IMR-90 (cell line): ENCODE measurements at regions not wholly inside any gene's neighbourhood (a gene's known extent, or its start where the extent isn't known, plus 50 kb on each side); places are given as distances from the start of the nearest gene placed in this dataset.
A peak's percentile ranks its signal among the peaks of the same experiment; 100 is the strongest.

Source experiments
- ATAC-seq: fragments of 200-7000 bp; cut with Tn5 transposase; 2 replicates; pipeline ENCODE4 v1.9.1; 2020; ENCODE audit warnings: low read depth, mild to moderate bottlenecking, moderate library complexity
- BruUV-seq: library from RNA; stranded (reverse); fragments of 400-500 nt; replicated peaks from 2 replicates; lab custom pipeline; 2021; lab: Mats Ljungman, UMichigan
- CTCF ChIA-PET: fragments of 300-600 bp; formaldehyde crosslinking; extraction: SDS; loops from one replicate; lab custom pipeline; 2021; ENCODE audit warnings: antibody characterized with exemption; lab: Yijun Ruan, JAX
- POLR2A ChIA-PET: fragments of 300-600 bp; sonication (Branson Sonifier 250); formaldehyde crosslinking; loops from one replicate; lab custom pipeline; 2022; ENCODE audit warnings: antibody characterized with exemption; ENCODE audit not compliant: unreplicated experiment; lab: Charles Lee
- DNase-seq: peaks from one replicate; pipeline ENCODE4 v3.0.0; 2013
- H2AFZ ChIP-seq: replicated peaks from 2 replicates; pipeline ENCODE3; 2013; ENCODE audit warnings: low read length, mild to moderate bottlenecking; ENCODE audit not compliant: poor library complexity
- H2AK5ac ChIP-seq: 2 replicates; pipeline ENCODE4 v1.6.1; 2013; ENCODE audit warnings: low read depth, low read length, inconsistent platforms
- H2AK9ac ChIP-seq: replicated peaks from 2 replicates; pipeline ENCODE3; 2013; ENCODE audit warnings: mild to moderate bottlenecking, low read depth, low read length, moderate library complexity; ENCODE audit not compliant: poor library complexity
- H2BK120ac ChIP-seq: 2 replicates; pipeline ENCODE4 v1.6.1; 2013; ENCODE audit warnings: low read depth, low read length, inconsistent platforms
- H2BK15ac ChIP-seq: 3 replicates; pipeline ENCODE4 v1.6.1; 2013; ENCODE audit warnings: low read depth, low read length, inconsistent platforms
- H2BK20ac ChIP-seq: 2 replicates; pipeline ENCODE4 v1.6.1; 2013; ENCODE audit warnings: low read depth, mild to moderate bottlenecking, inconsistent platforms, low read length, moderate library complexity
- H2BK5ac ChIP-seq: 2 replicates; pipeline ENCODE4 v1.6.1; 2013; ENCODE audit warnings: mild to moderate bottlenecking, low read depth, low read length, inconsistent platforms; ENCODE audit not compliant: poor library complexity, severe bottlenecking
- H3K14ac ChIP-seq: replicated peaks from 2 replicates; pipeline ENCODE4 v1.6.1; 2013; ENCODE audit warnings: low read depth, low read length, inconsistent platforms
- H3K18ac ChIP-seq: 2 replicates; pipeline ENCODE4 v1.6.1; 2013; ENCODE audit warnings: low read depth, low read length, control low read depth
- H3K23ac ChIP-seq: 2 replicates; pipeline ENCODE4 v1.6.1; 2013; ENCODE audit warnings: low read depth, low read length, inconsistent platforms
- H3K27ac ChIP-seq: 2 replicates; pipeline ENCODE4 v1.5.1; 2013; ENCODE audit warnings: mild to moderate bottlenecking, control low read depth, low read length; ENCODE audit not compliant: insufficient read depth
- H3K27me3 ChIP-seq: 2 replicates; pipeline ENCODE4 v1.6.1; 2013; ENCODE audit warnings: low read length; ENCODE audit not compliant: control insufficient read depth, insufficient read depth
- H3K36me3 ChIP-seq: 2 replicates; pipeline ENCODE4 v1.6.1; 2013; ENCODE audit warnings: low read length, mixed read lengths; ENCODE audit not compliant: control insufficient read depth, insufficient read depth
- H3K4ac ChIP-seq: 2 replicates; pipeline ENCODE4 v1.6.1; 2013; ENCODE audit warnings: low read depth, low read length, inconsistent platforms
- H3K4me1 ChIP-seq: 2 replicates; pipeline ENCODE4 v1.6.1; 2013; ENCODE audit warnings: low read length, mixed read lengths; ENCODE audit not compliant: control insufficient read depth, insufficient read depth
- H3K4me2 ChIP-seq: 2 replicates; pipeline ENCODE4 v1.6.1; 2013; ENCODE audit warnings: low read depth, mild to moderate bottlenecking, control low read depth, low read length, moderate library complexity
- H3K4me3 ChIP-seq: 2 replicates; pipeline ENCODE4 v1.5.1; 2013; ENCODE audit warnings: low read depth, mild to moderate bottlenecking, control low read depth, low read length, moderate library complexity; ENCODE audit not compliant: insufficient read depth
- H3K56ac ChIP-seq: 2 replicates; pipeline ENCODE4 v1.6.1; 2013; ENCODE audit warnings: low read length, inconsistent platforms; ENCODE audit not compliant: insufficient read depth; ENCODE audit errors: extremely low read depth
- H3K79me1 ChIP-seq, 2 experiments: 2 replicates each; pipeline ENCODE4 v1.6.1; 2013; ENCODE audit warnings: low read length in 2 of 2, inconsistent platforms in 1 of 2, low read depth in 1 of 2
- H3K9ac ChIP-seq: 2 replicates; pipeline ENCODE4 v1.6.1; 2013; ENCODE audit warnings: low read depth, low read length, control low read depth
- H3K9me1 ChIP-seq: 2 replicates; pipeline ENCODE4 v1.6.1; 2013; ENCODE audit warnings: low read length, inconsistent platforms; ENCODE audit not compliant: insufficient read depth
- H3K9me3 ChIP-seq: 2 replicates; pipeline ENCODE4 v1.6.1; 2013; ENCODE audit warnings: low read length; ENCODE audit not compliant: control insufficient read depth, insufficient read depth
- H4K20me1 ChIP-seq: 2 replicates; pipeline ENCODE4 v1.6.1; 2013; ENCODE audit warnings: low read length, inconsistent platforms; ENCODE audit not compliant: insufficient read depth
- H4K5ac ChIP-seq: 2 replicates; pipeline ENCODE4 v1.6.1; 2013; ENCODE audit warnings: mild to moderate bottlenecking, low read depth, low read length, control low read depth
- H4K8ac ChIP-seq, 2 experiments: 2 replicates each; pipeline ENCODE4 v1.6.1; 2013; ENCODE audit warnings: low read depth in 2 of 2, low read length in 2 of 2, control low read depth in 1 of 2, inconsistent platforms in 1 of 2
- H4K91ac ChIP-seq: 2 replicates; pipeline ENCODE4 v1.6.1; 2013; ENCODE audit warnings: low read depth, low read length, inconsistent platforms; ENCODE audit not compliant: insufficient read depth
- BHLHE40 ChIP-seq: fragments of 150-350 bp; IDR thresholded peaks from 2 replicates; pipeline ENCODE4 v1.6.1; 2016; ENCODE audit warnings: mild to moderate bottlenecking, low read depth, low read length
- CEBPB ChIP-seq: IDR thresholded peaks from 2 replicates; pipeline ENCODE4 v1.6.1; 2012; ENCODE audit warnings: low read depth, low read length, improper control_type of control experiment
- CHD1 ChIP-seq: IDR thresholded peaks from 2 replicates; pipeline ENCODE4 v1.6.1; 2012; ENCODE audit warnings: low read depth, low read length, improper control_type of control experiment
- ELK1 ChIP-seq: fragments of 150-350 bp; IDR thresholded peaks from 2 replicates; pipeline ENCODE4 v1.6.1; 2016; ENCODE audit warnings: low read depth, mild to moderate bottlenecking, low read length, moderate library complexity, borderline replicate concordance
- MAZ ChIP-seq: IDR thresholded peaks from 2 replicates; pipeline ENCODE4 v1.6.1; 2012; ENCODE audit warnings: low read depth, mild to moderate bottlenecking, low read length, improper control_type of control experiment, moderate library complexity, borderline replicate concordance
- POLR2A ChIP-seq: IDR thresholded peaks from 2 replicates; pipeline ENCODE4 v1.6.1; 2012; ENCODE audit warnings: mild to moderate bottlenecking, low read depth, low read length
- RAD21 ChIP-seq: IDR thresholded peaks from 2 replicates; pipeline ENCODE4 v1.6.1; 2012; ENCODE audit warnings: low read length, improper control_type of control experiment
- RFX5 ChIP-seq: IDR thresholded peaks from 2 replicates; pipeline ENCODE4 v1.8.0; 2012; ENCODE audit warnings: low read depth, mild to moderate bottlenecking, low read length, moderate library complexity
- SMC3 ChIP-seq: fragments of 150-350 bp; IDR thresholded peaks from 2 replicates; pipeline ENCODE4 v1.6.1; 2016; ENCODE audit warnings: low read depth, mild to moderate bottlenecking, antibody characterized with exemption, low read length, moderate library complexity
- WGBS, 2 experiments: methylation state at CpG; one replicate each; pipeline versions ENCODE4 v1.1.5 to v1.1.7; 2013; ENCODE audit warnings: missing lambda C conversion rate in 2 of 2; ENCODE audit not compliant: insufficient read length in 1 of 2; ENCODE audit errors: extremely low coverage in 2 of 2; 5-methylcytosine and 5-hydroxymethylcytosine counted together
- dilution Hi-C: fragments of 300-500 bp; cut with HindIII; formaldehyde crosslinking; loops from one replicate; pipeline ENCODE4 v1.14.3; 2018; ENCODE audit warnings: low sequenced_read_pairs; ENCODE audit not compliant: unreplicated experiment
- in situ Hi-C: fragments of 300-500 bp; cut with MboI; formaldehyde crosslinking; loops from 3 replicates; pipeline ENCODE4 v1.14.3; 2019; ENCODE audit warnings: low sequenced_read_pairs, inconsistent platforms, mixed read lengths
- intact Hi-C: fragments of 100-400 bp; cut with micrococcal nuclease; formaldehyde crosslinking; loops from 2 replicates; pipeline ENCODE4 v1.10.0; 2022

GRCh38 chr4:125398263-125399002 is 83.7 kb downstream of the FAT4 start:
- Histone ChIP-seq H3K36me3 (0 out of 2 replicates have a peak, but pooled peaks cover 2% of the 10 kb centered on the region), H2AK9ac (no peak overlapping the region), H3K4ac (no peak overlapping the region), H2BK120ac (no peak overlapping the region), H4K5ac (no peak overlapping the region), H3K9me1 (peaks cover 2% of the 10 kb centered on the region; the same call in 1 of the 2 replicates), H3K27ac (no peak overlapping the region), H3K27me3 (no peaks in the 10 kb centered on the region), H3K23ac (0 out of 2 replicates have a peak overlapping the region, but pooled peaks have one; percentile 0), H2BK20ac (no peak overlapping the region), H2AFZ (no peak overlapping the region), H3K9ac (no peak overlapping the region), H3K79me1 (peaks cover 13 to 23% of the 10 kb centered on the region in 2 experiments; a peak in 3 of 4 replicates), H4K91ac (0 out of 2 replicates have a peak overlapping the region, but pooled peaks have one; percentile 15), H2BK15ac (peak overlapping the region; percentile 74; the same call in 1 of the 3 replicates), H3K56ac (no peak overlapping the region), H3K18ac (no peak overlapping the region), H2AK5ac (peak overlapping the region; percentile 35; the same call in 1 of the 2 replicates), H4K8ac (no peak overlapping the region), H3K9me3 (no peaks in the 10 kb centered on the region), H2BK5ac (peak overlapping the region; percentile 3), H3K14ac (no peak overlapping the region), H4K20me1 (no peaks in the 10 kb centered on the region), H3K4me1 (no peaks in the 10 kb centered on the region), H3K4me2 (no peak overlapping the region), H3K4me3 (no peak overlapping the region)
- BruUV-seq: no TSS peak
- TF ChIP-seq RFX5 (no peak), CEBPB (no peak), ELK1 (no peak), CHD1 (no peak), RAD21 (no peak), BHLHE40 (no peak), MAZ (no peak), SMC3 (no peak), POLR2A (no peak)
- dilution Hi-C loops: no loop called here
- ChIA-PET POLR2A (no interaction called here), CTCF (interaction anchor here (0.6 kb wide), 1 partner anchor 18 kb away, joined by 3 read pairs; no protein-coding TSS in a partner anchor)
- WGBS, 2 experiments: no CpG with 5 or more reads among the region's 9 CpGs
- in situ Hi-C loops: no loop called here
- intact Hi-C loops: no loop called here
- DNase-seq (no peak), ATAC-seq (no peak)
